ACC112 (cell line): ENCODE measurements at regions not wholly inside any gene's neighbourhood (a gene's known extent, or its start where the extent isn't known, plus 50 kb on each side); places are given as distances from the start of the nearest gene placed in this dataset.

Source experiments
- H2AFZ ChIP-seq: fragments of 200-600 bp; sonication (generic); one replicate; pipeline ENCODE4 v1.6.0; 2017; ENCODE audit warnings: antibody characterized with exemption, low read length; ENCODE audit not compliant: unreplicated experiment
- H3K27ac ChIP-seq: fragments of 200-600 bp; sonication (generic); 2 replicates; pipeline ENCODE4 v1.5.1; 2014; ENCODE audit warnings: low read depth, mild to moderate bottlenecking, antibody characterized with exemption, low read length, moderate library complexity
- H3K27me3 ChIP-seq: fragments of 200-600 bp; sonication (generic); 2 replicates; pipeline ENCODE4 v1.6.1; 2014; ENCODE audit warnings: mild to moderate bottlenecking, antibody characterized with exemption, low read length, moderate library complexity, mixed read lengths; ENCODE audit not compliant: insufficient read depth
- H3K36me3 ChIP-seq: fragments of 200-600 bp; sonication (generic); 2 replicates; pipeline ENCODE4 v1.6.1; 2016; ENCODE audit warnings: mild to moderate bottlenecking, antibody characterized with exemption, low read length, moderate library complexity, mixed read lengths; ENCODE audit not compliant: insufficient read depth
- H3K4me1 ChIP-seq: fragments of 200-600 bp; sonication (generic); one replicate; pipeline ENCODE4 v1.6.1; 2016; ENCODE audit warnings: low read length, mixed read lengths; ENCODE audit not compliant: insufficient read depth, unreplicated experiment, control insufficient read depth
- H3K4me3 ChIP-seq: fragments of 200-600 bp; sonication (generic); 2 replicates; pipeline ENCODE4 v1.5.1; 2014; ENCODE audit warnings: mild to moderate bottlenecking, low read depth, low read length
- H3K79me2 ChIP-seq: fragments of 200-600 bp; sonication (generic); one replicate; pipeline ENCODE4 v1.6.0; 2016; ENCODE audit warnings: low read length; ENCODE audit not compliant: control insufficient read depth, unreplicated experiment, insufficient read depth

DNA sequence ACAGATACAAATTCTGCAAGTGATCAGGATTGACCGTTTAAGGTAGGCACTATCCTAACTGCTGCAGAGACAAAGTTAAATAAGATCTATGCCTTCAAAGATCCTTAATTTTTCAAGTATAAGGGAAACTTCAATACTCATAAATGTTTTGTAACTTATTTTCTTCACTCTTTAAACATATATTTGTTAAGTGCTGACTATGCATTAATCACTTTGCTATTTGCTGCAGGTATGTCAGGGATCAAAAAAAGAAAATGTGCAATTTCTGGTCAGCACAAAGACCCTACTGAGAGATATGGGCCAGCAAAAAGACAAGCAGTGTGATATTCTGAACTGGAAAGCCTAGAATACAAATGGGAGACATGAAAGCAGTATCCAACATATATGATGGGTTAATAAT lies 756.1 kb upstream of the PCDH9 start:
- Histone ChIP-seq H3K36me3 (no peaks in the 10 kb centered on the region), H3K4me3 (no peak overlapping the region), H3K4me1 (no peaks in the 10 kb centered on the region), H3K27ac (no peak overlapping the region), H2AFZ (no peak overlapping the region), H3K79me2 (no peaks in the 10 kb centered on the region), H3K27me3 (no peaks in the 10 kb centered on the region)

DNA sequence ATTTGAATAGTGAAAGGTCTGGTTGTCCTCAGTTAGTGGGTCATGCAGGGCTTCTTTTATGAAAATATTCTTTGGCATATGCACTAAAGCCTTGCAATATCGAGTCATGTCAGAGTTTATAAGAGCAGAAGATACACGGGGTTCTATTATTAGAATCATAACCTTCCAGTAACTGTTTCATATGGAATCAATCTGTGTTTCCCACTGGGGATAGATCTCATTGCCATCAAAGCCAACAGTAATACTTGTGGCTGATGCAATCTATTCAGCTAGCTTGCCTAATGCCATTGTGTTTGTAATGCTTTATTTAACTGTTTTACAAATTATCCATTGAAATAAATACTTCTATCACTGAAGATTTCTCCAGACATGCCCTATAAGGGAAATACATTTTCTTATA lies 746.9 kb upstream of the PCDH9 start:
- no peak overlapping the region for H3K4me3 ChIP-seq
- H3K4me1 ChIP-seq, result no peaks in the 10 kb centered on the region
- no peaks in the 10 kb centered on the region for H3K36me3 ChIP-seq
- no peak overlapping the region for H2AFZ ChIP-seq
- H3K27ac ChIP-seq, result no peak overlapping the region
- no peaks in the 10 kb centered on the region for H3K27me3 ChIP-seq
- H3K79me2 ChIP-seq, result no peaks in the 10 kb centered on the region

DNA sequence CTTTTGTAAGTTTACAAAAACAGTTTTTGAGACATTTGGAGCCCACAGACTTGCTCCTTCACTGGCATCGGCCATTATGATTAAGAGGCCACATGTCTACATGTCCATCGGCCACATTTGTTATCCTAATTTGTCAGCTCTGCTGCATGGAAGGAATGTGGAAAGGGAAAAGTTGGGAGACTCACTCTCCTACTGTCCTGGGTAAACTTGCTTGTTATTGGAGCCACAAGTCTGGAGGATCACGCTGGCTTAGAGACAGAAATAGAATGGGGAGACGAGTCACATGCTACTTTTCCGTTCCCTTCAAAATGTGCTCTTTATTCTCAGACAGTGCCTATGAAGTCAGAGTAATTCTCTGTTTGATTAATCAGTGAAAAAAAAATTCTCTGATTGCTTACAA lies 741.2 kb upstream of the PCDH9 start:
- Histone ChIP-seq H3K4me3 (no peak overlapping the region), H3K36me3 (no peaks in the 10 kb centered on the region), H3K27ac (no peak overlapping the region), H3K4me1 (no peaks in the 10 kb centered on the region), H3K79me2 (no peaks in the 10 kb centered on the region), H3K27me3 (no peaks in the 10 kb centered on the region), H2AFZ (no peak overlapping the region)

DNA sequence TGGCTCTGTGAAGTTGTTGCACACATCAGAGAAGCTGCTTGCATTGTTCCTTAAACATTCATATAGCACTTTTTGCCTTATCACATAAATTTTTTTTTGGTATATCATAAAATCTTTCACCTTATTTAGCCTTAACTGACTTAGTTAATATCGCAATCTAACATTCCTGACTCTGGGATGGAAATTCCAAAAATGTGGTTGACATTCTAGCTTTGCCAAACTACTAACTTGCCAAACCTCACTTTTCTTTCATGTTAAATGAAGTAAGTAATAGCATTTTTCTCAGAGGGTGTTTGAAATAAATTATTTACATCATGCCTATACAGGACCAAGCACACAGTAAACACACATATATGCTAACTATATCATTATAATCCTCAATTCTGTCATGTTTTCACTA lies 736.9 kb upstream of the PCDH9 start:
- H3K36me3 ChIP-seq, result no peaks in the 10 kb centered on the region
- H3K27ac ChIP-seq, result no peak overlapping the region

DNA sequence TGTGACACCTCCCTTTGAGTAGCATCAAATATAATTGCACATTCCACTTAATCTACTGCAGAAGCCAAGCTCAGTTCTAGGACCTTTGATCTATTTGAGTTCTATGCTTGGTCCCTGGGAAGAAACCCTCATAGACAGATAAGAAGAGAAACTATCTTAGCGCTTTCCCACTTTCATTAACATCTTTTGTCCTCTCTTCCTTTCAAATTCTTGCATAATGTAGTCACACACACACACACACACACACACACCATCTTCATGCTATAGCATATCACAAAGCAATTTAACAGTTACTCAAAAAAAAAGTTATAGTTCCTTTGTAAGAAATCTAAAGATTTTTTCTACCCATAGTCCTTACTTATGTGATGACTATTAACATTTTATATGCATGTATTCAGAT lies 735.9 kb upstream of the PCDH9 start:
- no peaks in the 10 kb centered on the region for H3K79me2 ChIP-seq
- H2AFZ ChIP-seq, result no peak overlapping the region
- H3K4me3 ChIP-seq, result no peak overlapping the region
- H3K36me3 ChIP-seq, result no peaks in the 10 kb centered on the region
- H3K4me1 ChIP-seq, result no peaks in the 10 kb centered on the region
- H3K27ac ChIP-seq, result no peak overlapping the region
- no peaks in the 10 kb centered on the region for H3K27me3 ChIP-seq

More for the DNA sequence above, 736.9 kb upstream of the PCDH9 start:
- Histone ChIP-seq H3K4me1 (no peaks in the 10 kb centered on the region), H3K4me3 (no peak overlapping the region), H3K79me2 (no peaks in the 10 kb centered on the region), H3K27me3 (no peaks in the 10 kb centered on the region), H2AFZ (no peak overlapping the region)

DNA sequence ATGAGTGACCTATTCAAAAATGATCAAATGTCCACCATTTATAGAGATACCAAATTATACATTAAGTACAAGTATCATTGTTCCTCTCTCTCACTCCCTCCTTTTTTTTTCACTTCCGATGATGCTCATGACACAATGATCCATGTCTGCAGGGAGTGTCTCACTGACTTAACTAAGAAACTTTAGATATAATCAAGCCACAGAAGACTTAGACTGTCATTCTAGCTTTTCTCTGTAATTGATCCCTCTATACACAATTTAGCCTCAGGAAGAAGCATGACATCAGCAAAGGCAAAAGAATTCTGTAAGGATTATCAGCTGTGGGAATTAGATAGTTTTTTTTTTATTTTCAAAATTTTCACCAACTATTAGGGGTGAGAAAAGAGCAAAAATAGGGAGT lies 734.9 kb upstream of the PCDH9 start:
- H3K79me2 ChIP-seq, result no peaks in the 10 kb centered on the region
- H3K4me3 ChIP-seq, result no peak overlapping the region

DNA sequence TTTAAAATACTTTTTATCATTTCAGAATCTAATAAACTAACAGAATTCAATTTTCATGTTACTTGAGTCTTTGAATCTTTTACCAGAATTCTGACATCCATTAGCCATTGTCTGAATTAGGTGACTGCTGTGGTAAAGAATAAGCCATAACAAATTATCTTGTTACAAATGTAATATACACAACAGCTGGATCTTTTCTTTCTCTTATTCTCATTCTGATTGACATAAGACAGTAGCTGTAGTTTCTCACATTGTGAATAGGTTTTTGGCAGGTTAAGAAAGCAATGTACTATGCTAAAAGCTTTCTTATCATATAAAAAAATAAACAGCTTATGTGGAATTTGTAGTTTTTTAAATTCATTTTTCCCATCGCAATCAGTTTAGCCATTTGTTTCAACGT lies 734.0 kb upstream of the PCDH9 start:
- no peak overlapping the region for H3K27ac ChIP-seq
- no peaks in the 10 kb centered on the region for H3K79me2 ChIP-seq
- H3K27me3 ChIP-seq, result no peaks in the 10 kb centered on the region
- no peak overlapping the region for H3K4me3 ChIP-seq
- H3K4me1 ChIP-seq, result no peaks in the 10 kb centered on the region
- H3K36me3 ChIP-seq, result no peaks in the 10 kb centered on the region
- H2AFZ ChIP-seq, result no peak overlapping the region

More for the DNA sequence above, 734.9 kb upstream of the PCDH9 start:
- Histone ChIP-seq H3K4me1 (no peaks in the 10 kb centered on the region), H3K27ac (no peak overlapping the region), H3K27me3 (no peaks in the 10 kb centered on the region), H2AFZ (no peak overlapping the region), H3K36me3 (no peaks in the 10 kb centered on the region)

DNA sequence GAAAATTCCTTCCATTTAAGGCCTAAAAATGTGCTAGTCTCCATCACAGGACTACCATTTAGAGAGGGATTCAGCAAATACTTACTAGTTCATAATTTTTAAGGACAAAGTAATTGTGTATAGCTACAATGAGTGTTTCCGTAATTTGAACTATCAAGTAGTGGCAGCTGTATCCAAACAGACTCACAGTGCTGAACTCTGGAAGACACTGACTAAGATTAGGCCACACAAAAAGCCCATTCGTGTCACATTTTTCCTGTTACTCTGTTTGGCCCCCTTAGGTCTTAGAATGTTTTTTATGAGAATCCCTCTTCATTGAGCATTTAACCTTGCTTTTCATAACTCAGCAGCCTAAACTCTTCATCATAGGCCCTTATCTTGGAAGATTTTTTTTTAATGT lies 731.2 kb upstream of the PCDH9 start:
- Histone ChIP-seq H3K4me3 (no peak overlapping the region), H3K27ac (no peak overlapping the region), H2AFZ (no peak overlapping the region), H3K27me3 (no peaks in the 10 kb centered on the region), H3K36me3 (no peaks in the 10 kb centered on the region), H3K4me1 (no peaks in the 10 kb centered on the region), H3K79me2 (no peaks in the 10 kb centered on the region)

DNA sequence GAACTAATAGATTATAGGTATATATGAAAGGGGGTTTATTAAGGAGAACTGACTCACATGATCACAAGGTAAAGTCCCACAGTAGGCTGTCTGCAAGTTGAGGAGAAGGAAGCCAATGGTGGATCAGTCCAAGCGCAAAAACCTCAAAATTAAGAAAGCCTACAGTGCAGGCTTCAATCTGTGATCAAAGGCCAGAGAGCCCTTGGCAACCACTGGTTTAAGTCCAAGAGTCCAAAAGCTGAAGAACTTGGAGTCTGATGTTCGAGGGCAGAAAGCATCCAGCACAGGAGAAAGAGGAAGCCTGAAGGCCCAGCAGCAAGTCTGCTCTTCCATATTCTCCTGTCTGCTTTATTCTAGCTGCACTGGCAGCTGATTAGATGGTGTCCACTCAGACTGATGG lies 721.3 kb upstream of the PCDH9 start:
- Histone ChIP-seq H3K36me3 (no peaks in the 10 kb centered on the region), H3K79me2 (no peaks in the 10 kb centered on the region), H3K27ac (no peak overlapping the region), H3K4me1 (no peaks in the 10 kb centered on the region), H3K4me3 (no peak overlapping the region), H3K27me3 (no peaks in the 10 kb centered on the region), H2AFZ (no peak overlapping the region)

DNA sequence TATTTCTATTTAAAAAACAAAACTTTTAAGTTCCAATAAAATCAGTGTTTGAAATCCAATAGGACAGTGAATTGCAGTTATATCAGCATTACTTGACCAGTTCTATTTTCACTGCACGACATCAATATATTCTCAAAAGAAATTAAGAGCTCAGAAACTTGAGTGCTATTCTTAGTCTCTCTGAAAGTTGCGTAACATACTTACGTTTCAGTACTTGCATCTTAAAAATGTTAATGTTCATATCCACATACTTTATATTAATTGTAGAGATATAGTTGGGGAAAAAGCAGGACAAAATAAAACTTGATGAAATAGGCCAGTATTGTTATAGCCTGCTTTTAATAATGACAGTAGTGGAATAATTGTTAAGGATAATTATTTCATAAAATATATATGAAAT lies 720.5 kb upstream of the PCDH9 start:
- no peaks in the 10 kb centered on the region for H3K79me2 ChIP-seq
- H3K4me3 ChIP-seq, result no peak overlapping the region
- no peaks in the 10 kb centered on the region for H3K4me1 ChIP-seq
- H3K36me3 ChIP-seq, result no peaks in the 10 kb centered on the region
- no peak overlapping the region for H2AFZ ChIP-seq
- no peak overlapping the region for H3K27ac ChIP-seq
- H3K27me3 ChIP-seq, result no peaks in the 10 kb centered on the region

DNA sequence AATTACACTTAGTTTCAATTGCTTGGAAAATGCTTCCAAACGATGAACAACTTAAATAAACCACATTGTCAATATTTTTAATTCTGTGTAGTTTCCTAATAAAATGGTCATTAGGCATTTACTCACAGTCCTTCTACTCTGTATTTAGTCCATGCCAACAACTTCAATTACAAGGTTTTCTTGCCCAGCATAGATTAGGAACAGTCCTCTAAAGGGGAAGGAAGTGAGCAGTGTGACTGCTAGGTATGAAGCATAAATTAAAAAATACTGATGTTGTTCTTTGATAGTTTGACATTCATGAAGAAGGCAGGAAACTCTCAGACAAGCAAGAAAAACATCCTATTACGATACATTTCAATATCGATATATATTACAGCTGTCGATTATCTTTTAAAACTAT lies 716.0 kb upstream of the PCDH9 start:
- Histone ChIP-seq H3K79me2 (no peaks in the 10 kb centered on the region), H3K27me3 (no peaks in the 10 kb centered on the region), H2AFZ (no peak overlapping the region), H3K36me3 (no peaks in the 10 kb centered on the region), H3K4me3 (no peak overlapping the region), H3K27ac (no peak overlapping the region), H3K4me1 (no peaks in the 10 kb centered on the region)

DNA sequence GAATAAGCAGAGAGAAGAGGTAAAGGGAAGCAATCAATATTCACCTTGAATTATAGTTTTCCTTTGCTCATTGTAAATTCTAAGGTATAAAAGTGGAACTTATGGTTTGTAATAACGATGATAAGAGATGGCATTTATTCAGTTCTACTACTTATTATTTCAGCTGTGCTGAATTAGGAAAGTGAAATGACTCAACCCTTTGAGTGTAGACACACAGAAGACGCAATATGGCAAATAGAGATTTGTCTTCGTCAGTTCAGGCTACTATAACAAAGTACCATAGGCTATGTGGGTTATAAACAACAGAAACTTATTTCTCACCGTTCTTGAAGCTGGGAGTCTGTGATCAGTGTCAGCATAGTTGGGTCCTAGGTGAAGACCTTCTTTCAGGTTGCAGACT lies 713.0 kb upstream of the PCDH9 start:
- no peaks in the 10 kb centered on the region for H3K27me3 ChIP-seq
- no peaks in the 10 kb centered on the region for H3K36me3 ChIP-seq
- no peaks in the 10 kb centered on the region for H3K4me1 ChIP-seq
- no peaks in the 10 kb centered on the region for H3K79me2 ChIP-seq
- H3K27ac ChIP-seq, result no peak overlapping the region
- no peak overlapping the region for H2AFZ ChIP-seq
- no peak overlapping the region for H3K4me3 ChIP-seq
